HG03045 (cell line): ENCODE measurements at regions not wholly inside any gene's neighbourhood (a gene's known extent, or its start where the extent isn't known, plus 50 kb on each side); places are given as distances from the start of the nearest gene placed in this dataset.

Experiments
- ATAC-seq: cut with Tn5 transposase; IDR thresholded peaks from one replicate; pipeline ENCODE4 v1.9.1; 2021; ENCODE audit warnings: mild to moderate bottlenecking, moderate library complexity; ENCODE audit not compliant: unreplicated experiment

DNA sequence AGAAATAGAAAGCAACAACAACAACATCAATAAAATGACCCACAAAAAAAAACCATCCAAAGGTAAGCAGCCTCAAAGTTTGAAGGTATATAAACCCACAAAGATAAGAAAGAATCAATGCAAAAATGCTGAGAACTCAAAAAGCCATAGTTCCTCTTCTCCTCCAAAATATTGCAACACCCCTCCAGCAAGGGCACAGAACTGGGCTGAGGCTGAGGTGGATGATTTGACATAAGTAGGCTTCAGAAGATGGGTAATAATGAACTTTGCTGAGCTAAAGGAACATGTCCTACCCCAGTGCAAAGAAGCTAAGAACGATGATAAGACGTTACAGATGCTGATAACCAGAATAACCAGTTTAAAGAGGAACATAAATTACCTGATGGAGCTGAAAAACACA is 188.8 kb upstream of the BTBD3 start:
- no peak for ATAC-seq

- no peak for ATAC-seq
Observed at GRCh38 chr20:11729806-11730205, 187.9 kb upstream of the BTBD3 start.

DNA sequence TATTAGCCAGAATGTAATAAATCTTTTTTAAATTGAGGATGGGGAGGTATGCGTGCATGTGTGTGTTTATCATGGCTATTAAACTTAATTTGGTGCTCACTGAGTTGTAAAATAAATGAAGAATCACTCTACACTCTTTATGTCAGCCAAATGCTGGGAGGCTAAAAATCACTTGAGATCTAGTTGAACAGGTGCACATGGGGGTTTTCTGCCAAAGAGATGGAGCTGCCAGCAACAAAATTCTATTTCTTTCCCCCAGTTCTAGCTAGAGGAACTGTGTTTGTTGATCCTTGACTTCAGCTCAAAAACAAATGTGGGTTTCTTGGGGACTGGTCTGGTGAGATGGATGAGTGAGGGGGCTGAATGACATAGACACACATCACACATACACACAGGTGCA is 183.3 kb upstream of the BTBD3 start:
- no peak for ATAC-seq

GRCh38 chr20:11738852-11739251 is 178.8 kb upstream of the BTBD3 start:
- no peak for ATAC-seq

GRCh38 chr20:11740975-11741374 is 176.7 kb upstream of the BTBD3 start:
- no peak for ATAC-seq

DNA sequence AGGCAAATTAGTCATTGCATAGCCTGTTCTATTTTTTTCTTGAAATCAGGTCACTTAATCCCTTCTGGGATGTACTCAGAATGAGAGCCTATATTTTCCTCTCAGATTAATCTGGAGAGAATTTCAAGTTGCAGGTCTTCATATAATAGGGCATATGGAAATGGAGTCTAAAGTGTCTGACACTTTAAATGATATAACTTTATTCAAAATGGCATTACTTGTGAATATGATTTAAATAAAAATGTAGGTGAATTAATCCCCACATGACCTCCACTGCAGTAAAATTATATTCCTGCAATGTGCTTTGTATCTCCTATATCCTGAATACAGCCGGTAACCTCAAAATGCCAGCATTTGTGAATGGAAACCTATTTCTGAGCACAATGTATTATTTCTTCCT is 172.5 kb upstream of the BTBD3 start:
- ATAC-seq: no peak

- ATAC-seq: no peak
Observed at GRCh38 chr20:11748436-11748835, 169.3 kb upstream of the BTBD3 start.

DNA sequence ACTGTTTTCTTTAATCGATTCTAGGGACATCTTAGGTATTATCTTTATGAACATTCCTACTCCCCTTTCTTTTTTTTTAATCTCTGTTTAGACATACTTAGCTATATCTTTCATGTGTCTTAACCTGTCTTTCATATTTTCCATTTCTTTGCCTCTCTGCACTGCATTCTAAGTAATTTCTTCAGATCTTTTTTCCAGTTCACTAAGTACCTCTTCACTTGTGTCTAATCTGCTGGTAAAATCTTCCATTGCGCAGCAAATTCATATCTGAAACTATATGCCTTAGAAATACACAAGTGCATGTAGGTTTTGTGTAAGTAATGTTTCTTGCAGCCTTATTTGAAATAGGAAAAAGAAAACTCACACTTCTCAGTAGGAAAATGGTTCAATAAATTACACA is 165.4 kb upstream of the BTBD3 start:
- ATAC-seq: no peak

- no peak for ATAC-seq
Observed at GRCh38 chr20:11753155-11753554, 164.5 kb upstream of the BTBD3 start.

- no peak for ATAC-seq
Observed at GRCh38 chr20:11754451-11754850, 163.2 kb upstream of the BTBD3 start.

- no peak for ATAC-seq
Observed at GRCh38 chr20:11755071-11755841, 162.4 kb upstream of the BTBD3 start.

DNA sequence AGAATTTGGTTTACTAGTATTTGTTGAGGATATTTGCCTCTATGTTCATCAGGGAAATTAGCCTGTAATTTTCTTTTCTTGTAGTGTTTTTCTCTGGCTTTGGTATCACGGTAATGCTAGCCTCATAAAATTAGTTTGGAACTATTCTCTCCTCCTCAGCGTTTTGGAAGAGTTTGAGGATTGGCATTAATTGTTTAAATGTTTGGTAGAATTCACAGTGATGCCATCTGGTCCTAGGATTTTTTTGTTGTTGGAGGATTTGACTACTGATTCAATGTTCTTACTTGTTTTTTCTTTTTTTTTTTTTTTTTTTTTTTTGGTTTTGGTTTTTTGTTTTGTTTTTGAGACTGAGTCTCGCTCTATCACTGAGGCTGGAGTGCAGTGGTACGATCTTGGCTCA is 156.2 kb upstream of the BTBD3 start:
- no peak for ATAC-seq

- no peak for ATAC-seq
Observed at GRCh38 chr20:11766961-11767360, 150.7 kb upstream of the BTBD3 start.

- ATAC-seq: no peak
Observed at GRCh38 chr20:11769825-11770224, 147.9 kb upstream of the BTBD3 start.

DNA sequence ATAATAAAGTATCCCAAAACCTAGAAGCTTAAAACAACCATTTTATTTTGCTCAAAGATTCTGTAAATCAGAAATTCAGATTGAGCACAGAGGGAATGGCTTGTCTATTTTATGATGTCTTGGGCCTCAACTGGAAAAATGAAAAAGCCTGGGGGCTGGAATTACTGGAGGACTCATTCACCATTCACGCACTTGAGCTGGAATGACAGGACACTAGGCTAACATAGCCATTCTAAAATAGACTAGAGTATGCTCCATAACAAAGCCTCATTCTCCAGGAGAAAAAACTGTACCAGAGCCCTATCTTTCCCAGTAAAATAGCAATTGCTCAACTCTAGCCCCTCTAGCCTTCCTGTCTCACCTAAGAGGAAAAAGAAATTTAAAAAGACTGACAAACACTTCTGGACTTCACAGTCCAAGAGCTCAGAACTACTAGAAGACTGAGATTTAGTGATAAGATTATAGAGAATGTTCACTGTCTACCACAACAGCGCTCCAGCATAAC is 145.4 kb upstream of the BTBD3 start:
- no peak for ATAC-seq

- ATAC-seq: no peak
Observed at GRCh38 chr20:11776687-11777086, 141.0 kb upstream of the BTBD3 start.

DNA sequence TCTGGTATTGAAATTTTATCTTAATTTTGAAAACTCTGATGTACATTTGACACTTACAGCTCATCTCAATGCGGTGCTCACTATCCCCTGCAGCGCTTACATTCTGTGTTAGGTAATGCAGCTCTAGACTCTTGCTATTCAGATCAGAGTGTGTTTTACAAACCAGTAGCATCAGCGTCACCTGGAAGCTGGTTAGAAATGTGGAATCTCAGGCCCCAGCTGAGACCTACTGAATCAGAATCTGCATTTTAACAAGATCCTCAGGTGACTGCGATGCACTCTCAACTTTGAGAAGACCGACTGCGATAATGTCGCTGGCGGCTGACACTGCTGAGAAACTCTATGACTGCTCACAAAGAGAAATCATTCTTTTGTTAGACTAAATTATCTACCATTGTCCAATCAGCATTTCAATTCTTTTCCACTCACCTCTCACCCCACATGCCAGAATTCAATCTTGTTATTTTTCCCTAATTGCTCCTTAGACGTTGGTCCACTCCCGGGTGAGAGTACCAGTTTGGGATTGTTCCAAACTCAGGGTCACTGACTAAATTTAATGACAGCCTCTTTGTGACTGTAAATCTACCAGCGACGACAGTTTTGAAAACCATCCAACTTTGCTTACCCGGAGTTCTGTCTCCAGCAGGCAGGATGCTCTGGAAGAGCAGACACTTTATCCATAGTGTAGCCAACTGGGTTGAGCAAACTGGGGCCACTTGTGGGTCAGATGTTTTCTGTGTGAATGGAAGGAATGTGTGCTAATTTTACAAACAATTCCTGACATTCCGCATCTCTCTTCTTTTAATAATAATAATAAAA is 140.1 kb upstream of the BTBD3 start:
- ATAC-seq: no peak

DNA sequence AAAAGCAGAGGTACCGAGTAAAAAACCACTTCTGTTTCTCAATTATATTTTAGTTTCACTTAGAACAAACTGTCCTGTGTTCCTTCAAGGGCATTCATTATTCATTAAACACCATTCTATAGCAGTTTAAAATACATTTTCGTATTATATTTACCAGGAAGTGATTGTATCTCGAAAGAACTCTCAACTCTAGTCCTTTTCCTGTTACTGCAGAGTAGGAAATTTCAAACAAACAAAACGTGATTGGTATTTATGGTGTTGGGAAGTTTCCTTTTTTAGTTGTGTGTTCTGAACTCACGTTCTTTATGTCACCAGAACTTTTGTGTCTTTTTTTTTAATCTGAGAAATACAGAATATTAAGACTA is 139.5 kb upstream of the BTBD3 start:
- ATAC-seq: no peak

DNA sequence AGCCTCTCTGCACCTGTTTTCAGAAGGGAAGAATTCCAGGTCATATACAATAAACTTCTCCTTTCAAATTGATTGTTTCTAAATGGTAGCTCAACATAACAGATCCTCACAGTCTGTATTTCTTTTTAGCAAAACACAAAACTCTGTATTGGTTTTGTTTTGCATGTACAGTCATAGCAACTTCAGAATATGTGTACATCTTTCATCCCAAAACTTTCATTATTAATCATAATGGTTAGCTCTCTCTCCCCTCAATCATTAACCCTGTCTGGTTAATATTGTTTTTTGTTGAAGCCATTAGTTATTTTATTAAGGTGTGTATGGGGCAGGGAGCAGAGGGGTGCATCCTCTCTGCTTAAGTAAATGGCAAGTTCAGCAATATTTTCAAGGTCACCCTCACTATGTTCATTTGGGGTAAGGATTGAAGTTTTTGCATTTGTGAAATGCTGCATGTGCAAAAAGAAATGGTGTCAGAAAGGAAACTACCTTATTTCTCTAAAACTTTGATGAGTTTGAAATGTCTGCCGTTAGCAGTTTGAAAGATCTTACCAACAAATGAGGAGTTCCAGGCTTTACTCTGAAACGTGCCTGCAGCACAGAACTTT is 136.8 kb upstream of the BTBD3 start:
- ATAC-seq: no peak

DNA sequence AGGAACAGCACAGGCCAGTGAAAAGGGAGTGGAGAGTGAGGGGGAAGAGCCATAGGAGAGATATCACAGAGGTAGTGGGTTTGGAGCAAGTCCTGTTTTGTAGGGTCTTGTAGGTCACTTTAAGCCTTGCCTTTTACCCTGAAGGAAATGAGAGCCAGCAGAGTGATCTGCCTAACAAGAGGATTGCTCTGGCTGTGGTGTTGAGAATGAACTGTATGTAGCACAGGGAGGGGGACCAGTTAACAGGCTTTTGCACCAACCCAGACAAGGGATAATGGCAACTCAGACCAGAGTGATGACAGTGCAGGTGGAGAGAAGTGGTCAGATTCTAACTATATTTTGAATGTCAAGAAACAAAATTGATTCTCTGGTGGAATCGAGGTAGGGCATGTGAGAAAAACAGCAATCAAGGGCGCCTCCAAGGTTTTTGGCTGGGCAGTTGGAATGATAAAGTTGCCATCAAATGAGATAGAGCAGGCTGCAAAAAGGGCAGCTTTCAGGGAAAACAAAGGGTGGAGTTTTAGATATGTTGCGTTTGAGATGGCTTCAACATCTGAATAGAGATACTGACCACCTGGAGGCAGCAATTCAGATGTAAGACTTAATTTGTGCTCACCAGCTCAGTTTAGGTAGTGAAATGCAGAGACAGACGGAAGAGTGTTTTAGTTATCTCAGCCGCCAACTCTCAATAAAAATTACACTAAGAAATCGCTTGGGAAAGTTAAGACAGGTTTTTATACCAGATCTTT is 134.4 kb upstream of the BTBD3 start:
- no peak for ATAC-seq

GRCh38 chr20:11785885-11786507 is 131.7 kb upstream of the BTBD3 start:
- ATAC-seq: no peak
